COLO668 (cell line): ENCODE measurements at regions not wholly inside any gene's neighbourhood (a gene's known extent, or its start where the extent isn't known, plus 50 kb on each side); places are given as distances from the start of the nearest gene placed in this dataset.
"Not testable (repeated sequence)": the region's sequence is repeated elsewhere in the genome, so short reads cannot be mapped to it uniquely, and the experiment has no call there.

Experiments used
- DNase-seq: peaks from one replicate; lab custom pipeline; 2025; ENCODE audit not compliant: unreplicated experiment; lab: John Stamatoyannopoulos, UW

- no peak for DNase-seq
These were observed 685.7 kb downstream of the MECOM start for GRCh38 chr3:168977716-168978374.

DNA sequence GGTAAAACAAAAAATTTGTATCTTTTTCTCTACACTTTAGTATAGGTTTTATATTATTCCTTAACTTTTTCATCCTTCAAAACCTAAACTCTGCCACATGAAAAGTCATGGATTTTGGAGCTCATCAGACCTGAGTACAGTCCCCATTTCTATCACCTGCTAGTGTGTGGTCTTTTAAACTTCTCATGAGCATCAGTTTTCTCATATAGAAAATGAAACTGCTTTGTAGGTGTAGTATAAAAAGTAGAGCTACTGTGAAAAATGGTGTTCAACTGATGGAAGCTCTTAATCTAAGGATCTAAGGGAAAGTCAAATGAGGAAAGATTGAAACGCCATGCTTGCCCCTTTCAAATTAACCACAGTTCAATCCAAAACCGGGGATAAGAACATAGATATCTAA lies 686.5 kb downstream of the MECOM start:
- no peak for DNase-seq

DNA sequence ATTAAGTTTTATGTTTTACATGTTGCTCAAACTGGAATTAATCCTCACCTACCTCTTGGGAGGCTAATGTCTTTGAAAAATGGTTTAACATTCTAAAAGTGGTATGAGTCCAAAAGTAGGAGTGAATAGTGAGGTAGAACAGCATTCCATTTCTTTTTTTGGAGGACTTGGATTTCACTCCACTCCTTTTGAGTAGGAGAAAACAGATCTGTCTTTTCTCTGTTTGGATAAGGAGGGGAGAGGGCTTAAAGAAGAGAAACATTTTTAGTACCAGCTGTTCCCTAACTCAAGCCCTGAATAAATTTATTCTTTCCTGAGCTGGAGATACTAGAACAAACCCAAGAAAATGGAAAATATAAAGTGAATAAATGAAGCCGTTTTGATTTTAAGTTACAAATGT lies 687.9 kb downstream of the MECOM start:
- no peak for DNase-seq

GRCh38 chr3:168974617-168975403 lies 688.7 kb downstream of the MECOM start:
- no peak for DNase-seq

- no peak for DNase-seq
These were observed 689.6 kb downstream of the MECOM start for GRCh38 chr3:168973897-168974296.

GRCh38 chr3:168973206-168973605 lies 690.3 kb downstream of the MECOM start:
- no peak for DNase-seq

- no peak for DNase-seq
These were observed 694.9 kb downstream of the MECOM start for GRCh38 chr3:168968609-168969008.

DNA sequence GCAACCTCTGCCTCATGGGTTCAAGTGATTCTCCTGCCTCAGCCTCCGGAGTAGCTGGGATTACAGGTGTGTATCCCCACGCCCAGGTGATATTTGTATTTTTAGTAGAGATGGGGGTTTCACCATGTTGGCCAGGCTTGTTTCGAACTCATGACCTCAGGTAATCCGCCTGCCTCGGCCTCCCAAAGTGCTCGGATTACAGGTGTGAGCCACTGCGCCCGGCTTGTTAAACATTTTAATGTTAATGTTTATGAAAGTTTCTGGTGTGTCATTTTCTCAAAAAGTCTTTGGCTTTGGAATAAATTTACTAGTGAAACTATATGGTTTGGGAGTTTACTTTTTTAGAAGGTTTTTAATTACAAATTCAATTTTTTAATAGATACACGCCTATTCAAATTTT lies 698.8 kb downstream of the MECOM start:
- DNase-seq: no peak

DNA sequence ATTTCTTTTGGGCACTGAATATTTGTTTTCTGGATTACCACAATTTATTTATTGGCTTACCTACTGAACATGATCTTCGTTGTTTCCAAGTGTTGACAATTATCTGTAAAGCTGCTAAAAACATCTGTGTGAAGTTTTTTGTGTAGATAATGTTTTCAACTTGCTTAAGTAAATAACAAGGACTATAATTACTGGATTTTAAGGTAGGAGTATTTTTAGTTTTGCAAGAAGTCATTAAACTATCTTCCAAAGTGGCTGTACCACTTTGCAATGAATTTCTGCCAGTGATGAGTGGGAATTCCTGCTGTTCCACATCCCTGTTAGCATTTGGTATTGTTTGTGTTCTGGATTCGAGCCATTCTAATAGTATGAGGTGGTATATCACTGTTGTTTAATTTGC lies 702.2 kb downstream of the MECOM start:
- DNase-seq: no peak

- no peak for DNase-seq
These were observed 703.8 kb downstream of the MECOM start for GRCh38 chr3:168959731-168960130.

- DNase-seq: no peak
These were observed 705.0 kb downstream of the MECOM start for GRCh38 chr3:168958466-168958865.

DNA sequence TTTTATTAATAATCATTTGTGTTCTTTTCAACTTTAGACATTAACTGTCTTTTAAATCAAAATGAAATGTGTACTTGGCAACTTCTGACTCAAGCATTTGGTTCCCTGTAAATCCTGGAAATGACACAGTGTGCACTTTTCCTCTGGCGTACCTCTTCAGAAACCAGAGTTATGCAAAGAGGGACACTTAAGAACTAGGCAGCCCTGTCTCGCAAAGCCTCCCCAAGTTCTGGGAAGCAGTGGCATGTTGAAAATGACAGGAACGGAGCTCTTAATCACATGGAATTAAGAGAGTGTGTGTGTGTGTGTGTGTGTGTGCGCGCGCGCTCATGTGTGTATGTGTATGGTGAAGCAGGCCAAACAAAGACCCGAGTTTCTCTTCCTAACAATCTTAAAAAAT lies 707.4 kb downstream of the MECOM start:
- no peak for DNase-seq

DNA sequence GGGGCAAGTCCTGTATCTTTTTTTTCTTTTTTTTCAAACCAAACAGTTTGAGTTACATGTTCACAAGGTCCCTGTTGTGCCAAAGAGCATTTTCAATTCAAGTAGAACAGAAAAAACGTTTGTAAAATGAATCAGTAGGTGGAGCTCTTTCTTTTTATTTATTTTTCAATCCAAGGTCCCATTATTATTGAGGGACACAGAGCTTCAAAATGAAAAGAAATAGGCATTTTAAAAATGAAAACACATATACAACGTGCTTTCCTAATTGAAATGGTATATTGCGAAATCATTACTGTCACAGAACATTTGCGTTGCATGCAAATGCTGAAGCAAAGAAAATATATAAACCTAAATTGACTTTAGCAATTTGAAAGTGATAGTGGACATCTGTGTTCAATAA lies 711.0 kb downstream of the MECOM start:
- DNase-seq: no peak

DNA sequence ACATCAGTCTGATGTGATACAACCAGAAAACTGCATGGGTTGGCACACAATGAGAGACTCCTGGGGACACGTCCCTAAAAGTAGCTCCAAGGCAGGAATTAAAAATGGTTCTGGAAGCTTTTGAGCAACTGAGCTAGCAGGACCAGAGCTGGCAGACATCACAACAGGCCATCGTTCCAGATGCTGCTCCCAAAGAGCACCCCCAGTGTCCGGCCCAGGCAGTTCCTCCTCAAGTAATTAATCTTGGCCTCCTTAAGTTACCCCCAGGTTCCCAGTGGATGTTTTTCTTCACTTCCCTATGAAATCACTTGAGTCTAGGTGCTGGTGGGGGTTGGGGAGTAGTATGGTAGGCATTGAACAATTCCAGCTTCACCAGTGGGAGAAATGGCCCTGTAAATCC lies 711.6 kb downstream of the MECOM start:
- DNase-seq: no peak

GRCh38 chr3:168951368-168951767 lies 712.1 kb downstream of the MECOM start:
- no peak for DNase-seq

DNA sequence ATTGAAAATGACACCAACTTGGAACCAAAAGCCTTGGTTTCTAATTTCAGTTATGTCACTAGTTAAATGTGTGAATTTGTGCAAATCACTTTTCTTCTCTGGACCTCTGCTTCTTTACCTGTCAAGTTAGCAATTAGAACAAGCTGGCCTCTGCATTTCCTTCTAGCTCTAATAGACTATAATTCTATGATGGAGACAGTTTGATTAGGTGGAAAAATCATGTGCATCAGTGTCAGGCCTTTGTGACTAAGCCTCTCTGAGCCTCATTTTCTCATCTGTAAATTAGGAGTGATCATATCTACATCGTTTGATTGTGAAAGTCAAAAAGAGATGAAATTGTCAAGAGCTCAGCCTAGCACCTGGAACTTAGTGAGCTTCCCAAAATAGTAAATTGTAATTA lies 712.9 kb downstream of the MECOM start:
- no peak for DNase-seq

- no peak for DNase-seq
These were observed 723.8 kb downstream of the MECOM start for GRCh38 chr3:168939651-168940238.

- DNase-seq: no peak
These were observed 729.9 kb downstream of the MECOM start for GRCh38 chr3:168933614-168934013.

DNA sequence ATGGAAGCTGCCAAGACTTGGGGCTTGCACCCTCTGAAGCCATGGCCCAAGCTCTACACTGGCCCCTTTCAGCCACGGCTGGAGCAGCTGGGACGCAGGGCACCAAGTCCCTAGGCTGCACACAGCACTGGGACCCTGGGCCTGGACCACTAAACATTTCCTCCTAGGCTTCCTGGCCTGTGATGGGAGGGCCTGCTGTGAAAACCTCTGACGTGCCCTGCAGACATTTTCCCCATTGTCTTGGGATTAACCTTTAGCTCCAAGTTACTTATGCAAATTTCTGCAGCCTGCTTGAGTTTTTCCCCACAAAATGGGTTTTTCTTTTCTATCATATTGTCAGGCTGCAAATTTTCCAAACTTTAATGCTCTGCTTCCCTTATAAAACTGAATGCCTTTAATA lies 733.5 kb downstream of the MECOM start:
- DNase-seq: not testable (repeated sequence)

DNA sequence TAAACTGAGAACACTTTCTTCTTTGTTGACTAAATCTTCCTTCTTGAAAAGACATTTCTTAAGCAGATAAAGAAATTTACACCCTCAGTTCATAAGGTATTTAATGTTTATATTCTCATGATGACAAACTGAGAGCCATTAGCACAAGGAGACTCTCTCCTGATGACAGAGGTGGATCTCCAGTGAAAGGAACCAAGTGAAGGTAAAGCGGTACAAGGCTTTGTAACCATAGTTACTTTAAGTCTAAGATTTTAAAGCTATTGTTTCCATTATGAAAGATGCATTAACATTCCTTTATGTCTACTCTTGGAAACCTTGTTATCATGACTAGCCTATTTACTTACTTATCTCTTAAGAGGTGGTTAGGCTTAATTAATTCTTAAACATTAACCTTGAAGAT lies 737.1 kb downstream of the MECOM start:
- DNase-seq: no peak

DNA sequence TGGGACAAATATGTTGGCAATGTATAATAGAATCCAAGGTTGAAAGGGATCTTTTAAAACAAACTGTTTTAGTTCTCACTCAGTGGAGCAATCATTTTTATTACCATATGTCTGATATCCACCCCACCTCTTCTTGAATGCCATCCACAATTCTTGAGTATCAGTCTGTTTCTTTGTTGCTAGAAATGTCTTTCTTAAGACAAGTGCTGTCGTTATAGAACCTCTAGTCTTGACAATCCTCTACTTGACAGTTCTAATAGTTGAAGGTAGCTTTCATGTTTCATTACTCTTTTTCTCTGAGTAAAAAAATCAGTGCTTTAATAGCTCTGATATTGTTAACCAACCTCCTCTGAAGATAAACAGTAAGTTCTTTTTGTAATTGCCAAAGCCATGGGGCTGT lies 737.9 kb downstream of the MECOM start:
- no peak for DNase-seq

- DNase-seq: no peak
These were observed 748.9 kb downstream of the MECOM start for GRCh38 chr3:168914662-168915061.
